ENCODE measurements at regions not wholly inside any gene's neighbourhood (a gene's known extent, or its start where the extent isn't known, plus 50 kb on each side); places are given as distances from the start of the nearest gene placed in this dataset.

GRCh38 chr19:30739394-30739793 is 367.2 kb downstream of the ZNF536 start:
- H3K9me3 Mint-ChIP-seq, result no peaks in the 10 kb centered on the region
- intact Hi-C loops (cut with micrococcal nuclease), result no loop called here

GRCh38 chr19:30738047-30738446 is 365.9 kb downstream of the ZNF536 start:
- no peaks in the 10 kb centered on the region for H3K27me3 Mint-ChIP-seq (ENCODE audit: insufficient read depth)
- DNase-seq (ENCODE audit: low spot score), result no peak
- no peaks in the 10 kb centered on the region for H3K9me3 Mint-ChIP-seq
- no peaks in the 10 kb centered on the region for H3K4me1 Mint-ChIP-seq (ENCODE audit: low read depth)
- H3K36me3 Mint-ChIP-seq (ENCODE audit: low read depth), result no peaks in the 10 kb centered on the region
- no peak overlapping the region for H3K4me3 Mint-ChIP-seq
- intact Hi-C loops (cut with micrococcal nuclease), result no loop called here
- no peak overlapping the region for H3K27ac Mint-ChIP-seq

More at GRCh38 chr19:30739394-30739793, 367.2 kb downstream of the ZNF536 start:
- H3K4me1 Mint-ChIP-seq (ENCODE audit: low read depth), result no peaks in the 10 kb centered on the region
- no peaks in the 10 kb centered on the region for H3K36me3 Mint-ChIP-seq (ENCODE audit: low read depth)
- no peak overlapping the region for H3K4me3 Mint-ChIP-seq
- H3K27ac Mint-ChIP-seq, result no peak overlapping the region
- DNase-seq (ENCODE audit: low spot score), result no peak
- H3K27me3 Mint-ChIP-seq (ENCODE audit: insufficient read depth), result no peaks in the 10 kb centered on the region

- no peak for DNase-seq (ENCODE audit: low spot score)
- H3K27me3 Mint-ChIP-seq (ENCODE audit: insufficient read depth), result no peaks in the 10 kb centered on the region
- H3K9me3 Mint-ChIP-seq, result no peaks in the 10 kb centered on the region
- intact Hi-C loops (cut with micrococcal nuclease), result no loop called here
- H3K27ac Mint-ChIP-seq, result no peak overlapping the region
- H3K4me1 Mint-ChIP-seq (ENCODE audit: low read depth), result no peaks in the 10 kb centered on the region
- no peak overlapping the region for H3K4me3 Mint-ChIP-seq
- H3K36me3 Mint-ChIP-seq (ENCODE audit: low read depth), result no peaks in the 10 kb centered on the region
These were observed 362.5 kb downstream of the ZNF536 start for GRCh38 chr19:30734669-30735068.

DNA sequence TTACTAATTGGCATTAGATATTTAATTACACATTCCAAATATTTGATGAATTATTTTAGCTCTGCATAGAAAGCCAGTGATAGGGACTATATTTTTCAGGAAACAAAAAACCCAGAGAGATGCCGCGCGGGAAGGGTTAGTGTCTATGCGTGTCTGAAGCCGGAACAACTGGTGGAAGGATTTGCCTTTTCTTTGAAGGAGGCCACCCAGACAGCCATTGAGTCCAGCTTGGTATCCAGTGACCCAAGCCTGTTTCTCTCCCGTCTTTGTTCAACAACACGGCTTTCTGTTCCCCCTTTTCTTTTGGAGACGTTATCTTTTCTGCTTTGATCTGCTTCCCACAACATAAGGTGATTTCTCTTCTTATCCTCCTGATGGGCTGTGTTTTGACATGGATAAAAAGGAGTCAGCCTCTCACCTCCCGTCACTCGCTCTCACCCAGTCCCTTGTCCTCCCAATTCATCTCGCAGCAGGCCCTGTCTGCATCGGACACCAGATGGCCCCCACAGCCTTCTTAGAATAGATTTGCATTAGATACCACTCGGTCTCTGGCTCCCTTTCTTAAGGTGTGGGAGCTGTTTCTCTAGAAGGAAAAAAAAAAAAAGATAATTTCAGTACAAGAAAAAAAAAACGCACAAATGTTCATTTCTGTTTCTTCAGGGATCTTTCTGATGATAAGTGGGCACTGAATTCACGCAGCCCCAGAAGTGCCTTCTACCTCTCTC is 361.8 kb downstream of the ZNF536 start:
- DNase-seq (ENCODE audit: low spot score), result no peak
- H3K27ac Mint-ChIP-seq, result no peak overlapping the region
- intact Hi-C loops (cut with micrococcal nuclease), result no loop called here
- H3K4me3 Mint-ChIP-seq, result no peak overlapping the region
- H3K9me3 Mint-ChIP-seq, result no peaks in the 10 kb centered on the region
- H3K4me1 Mint-ChIP-seq (ENCODE audit: low read depth), result no peaks in the 10 kb centered on the region
- no peaks in the 10 kb centered on the region for H3K36me3 Mint-ChIP-seq (ENCODE audit: low read depth)
- H3K27me3 Mint-ChIP-seq (ENCODE audit: insufficient read depth), result no peaks in the 10 kb centered on the region

DNA sequence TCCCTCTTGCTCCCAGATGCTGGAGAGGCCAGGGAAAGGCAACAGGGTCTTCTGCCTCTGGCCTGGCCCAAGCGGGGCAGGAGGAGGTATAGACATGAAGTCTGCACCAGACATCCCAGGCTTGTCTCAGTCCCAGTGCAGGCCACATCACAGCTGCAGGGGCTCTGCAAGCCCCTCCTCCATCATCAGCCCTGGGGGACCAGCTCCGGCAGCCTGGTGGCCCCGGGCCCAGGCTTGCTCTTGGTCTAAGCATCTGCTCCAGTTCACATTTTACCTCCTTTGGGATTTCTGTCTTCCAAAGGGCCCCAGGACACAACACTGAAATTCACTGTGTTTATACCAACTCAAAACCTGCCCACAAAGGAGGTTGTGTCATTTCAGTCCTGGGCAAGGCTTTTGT is 359.4 kb downstream of the ZNF536 start:
- Mint-ChIP-seq H3K9me3 (no peaks in the 10 kb centered on the region), H3K4me3 (no peak overlapping the region), H3K27ac (no peak overlapping the region), H3K4me1 (ENCODE audit: low read depth) (no peaks in the 10 kb centered on the region), H3K27me3 (ENCODE audit: insufficient read depth) (no peaks in the 10 kb centered on the region), H3K36me3 (ENCODE audit: low read depth) (no peaks in the 10 kb centered on the region)
- no peak for DNase-seq (ENCODE audit: low spot score)
- intact Hi-C loops (cut with micrococcal nuclease), result no loop called here

DNA sequence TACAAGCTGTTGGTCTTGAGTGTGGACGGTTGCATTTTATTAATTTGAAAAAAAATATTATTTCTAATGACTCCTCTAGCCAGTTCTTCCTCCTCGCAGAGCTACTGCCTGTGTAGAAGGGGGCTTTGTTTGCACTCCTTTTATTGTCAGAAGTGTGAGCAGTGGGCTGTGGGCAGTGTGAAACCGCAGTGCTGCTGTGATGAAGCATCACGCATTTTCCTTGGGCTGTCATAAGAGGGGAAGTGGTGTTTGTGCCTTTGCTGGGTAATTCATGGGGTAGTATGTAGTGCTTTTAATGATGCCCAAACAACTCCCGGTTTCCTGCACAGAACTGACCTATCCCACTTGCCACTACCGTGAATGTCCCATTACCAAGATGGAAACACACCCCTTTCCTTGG is 357.3 kb downstream of the ZNF536 start:
- no peak for DNase-seq (ENCODE audit: low spot score)
- Mint-ChIP-seq H3K36me3 (ENCODE audit: low read depth) (no peaks in the 10 kb centered on the region), H3K27ac (no peak overlapping the region), H3K4me1 (ENCODE audit: low read depth) (no peaks in the 10 kb centered on the region), H3K27me3 (ENCODE audit: insufficient read depth) (no peaks in the 10 kb centered on the region), H3K9me3 (no peaks in the 10 kb centered on the region), H3K4me3 (no peak overlapping the region)
- intact Hi-C loops (cut with micrococcal nuclease), result no loop called here

GRCh38 chr19:30722761-30723160 is 350.6 kb downstream of the ZNF536 start:
- no peak for DNase-seq (ENCODE audit: low spot score)
- no peak overlapping the region for H3K4me3 Mint-ChIP-seq
- H3K9me3 Mint-ChIP-seq, result no peaks in the 10 kb centered on the region
- no peaks in the 10 kb centered on the region for H3K36me3 Mint-ChIP-seq (ENCODE audit: low read depth)
- intact Hi-C loops (cut with micrococcal nuclease), result no loop called here
- H3K27ac Mint-ChIP-seq, result no peak overlapping the region
- peaks cover 13% of the 10 kb centered on the region for H3K27me3 Mint-ChIP-seq (ENCODE audit: insufficient read depth)
- H3K4me1 Mint-ChIP-seq (ENCODE audit: low read depth), result no peaks in the 10 kb centered on the region

GRCh38 chr19:30722186-30722585 is 350.0 kb downstream of the ZNF536 start:
- no peaks in the 10 kb centered on the region for H3K4me1 Mint-ChIP-seq (ENCODE audit: low read depth)
- H3K27me3 Mint-ChIP-seq (ENCODE audit: insufficient read depth), result peaks cover 13% of the 10 kb centered on the region
- intact Hi-C loops (cut with micrococcal nuclease), result no loop called here
- no peak overlapping the region for H3K4me3 Mint-ChIP-seq
- H3K27ac Mint-ChIP-seq, result no peak overlapping the region
- H3K36me3 Mint-ChIP-seq (ENCODE audit: low read depth), result no peaks in the 10 kb centered on the region
- DNase-seq (ENCODE audit: low spot score), result no peak
- H3K9me3 Mint-ChIP-seq, result no peaks in the 10 kb centered on the region

DNA sequence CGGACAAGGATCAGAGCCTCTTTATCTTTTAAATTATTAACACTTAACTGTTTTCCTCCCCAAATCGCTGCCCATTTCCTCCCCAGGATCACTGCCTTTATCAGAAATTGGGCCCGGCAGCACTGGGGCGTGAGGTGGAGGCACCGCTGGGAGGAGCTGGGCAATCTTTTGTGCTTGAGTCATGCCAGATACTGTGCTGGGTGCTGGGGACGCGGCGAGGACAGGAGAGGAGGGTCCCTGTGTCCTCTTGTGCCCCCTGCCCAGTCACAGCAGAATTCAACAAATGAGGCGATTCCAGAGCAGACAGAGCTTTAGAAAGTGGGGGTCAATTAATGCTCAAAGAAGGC is 347.8 kb downstream of the ZNF536 start:
- no peak for DNase-seq (ENCODE audit: low spot score)
- no peaks in the 10 kb centered on the region for H3K4me1 Mint-ChIP-seq (ENCODE audit: low read depth)

GRCh38 chr19:30719189-30719998 is 347.2 kb downstream of the ZNF536 start:
- intact Hi-C loops (cut with micrococcal nuclease), result no loop called here
- Mint-ChIP-seq H3K4me1 (ENCODE audit: low read depth) (no peaks in the 10 kb centered on the region), H3K27me3 (ENCODE audit: insufficient read depth) (peaks cover 13% of the 10 kb centered on the region), H3K4me3 (peak overlapping the region; percentile 70), H3K36me3 (ENCODE audit: low read depth) (no peaks in the 10 kb centered on the region), H3K9me3 (no peaks in the 10 kb centered on the region), H3K27ac (no peak overlapping the region)
- DNase-seq (ENCODE audit: low spot score), result peak; percentile 13

More for the DNA sequence above, 347.8 kb downstream of the ZNF536 start:
- Mint-ChIP-seq H3K27ac (no peak overlapping the region), H3K9me3 (no peaks in the 10 kb centered on the region), H3K4me3 (peak overlapping the region; percentile 53), H3K36me3 (ENCODE audit: low read depth) (no peaks in the 10 kb centered on the region), H3K27me3 (ENCODE audit: insufficient read depth) (peaks cover 13% of the 10 kb centered on the region)
- intact Hi-C loops (cut with micrococcal nuclease), result loop anchor here (2.0 kb wide), 1 partner anchor 51 kb away; no protein-coding TSS in a partner anchor

DNA sequence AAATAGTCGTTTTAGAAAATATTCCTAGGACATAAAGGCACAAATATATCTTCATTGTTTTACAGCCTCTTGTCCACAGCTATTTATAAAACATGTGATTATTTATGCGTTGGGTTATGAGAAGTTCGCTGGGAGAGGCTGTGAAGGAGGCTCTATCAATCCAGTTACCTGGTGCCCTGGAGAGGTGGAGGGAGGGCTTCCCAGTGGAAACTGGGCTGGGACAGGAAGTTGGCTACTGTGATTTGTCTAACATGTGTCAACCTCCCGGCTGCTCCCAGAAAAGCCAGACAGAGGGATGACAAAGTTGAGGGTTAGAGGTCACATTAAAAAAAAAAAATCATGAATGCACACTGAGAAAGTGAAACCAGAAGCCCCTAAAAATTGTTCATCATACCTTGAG is 346.5 kb downstream of the ZNF536 start:
- no peaks in the 10 kb centered on the region for H3K36me3 Mint-ChIP-seq (ENCODE audit: low read depth)
- no peak overlapping the region for H3K27ac Mint-ChIP-seq
- peaks cover 13% of the 10 kb centered on the region for H3K27me3 Mint-ChIP-seq (ENCODE audit: insufficient read depth)
- intact Hi-C loops (cut with micrococcal nuclease), result no loop called here
- H3K4me1 Mint-ChIP-seq (ENCODE audit: low read depth), result no peaks in the 10 kb centered on the region
- H3K4me3 Mint-ChIP-seq, result peak overlapping the region; percentile 70
- DNase-seq (ENCODE audit: low spot score), result no peak
- no peaks in the 10 kb centered on the region for H3K9me3 Mint-ChIP-seq

DNA sequence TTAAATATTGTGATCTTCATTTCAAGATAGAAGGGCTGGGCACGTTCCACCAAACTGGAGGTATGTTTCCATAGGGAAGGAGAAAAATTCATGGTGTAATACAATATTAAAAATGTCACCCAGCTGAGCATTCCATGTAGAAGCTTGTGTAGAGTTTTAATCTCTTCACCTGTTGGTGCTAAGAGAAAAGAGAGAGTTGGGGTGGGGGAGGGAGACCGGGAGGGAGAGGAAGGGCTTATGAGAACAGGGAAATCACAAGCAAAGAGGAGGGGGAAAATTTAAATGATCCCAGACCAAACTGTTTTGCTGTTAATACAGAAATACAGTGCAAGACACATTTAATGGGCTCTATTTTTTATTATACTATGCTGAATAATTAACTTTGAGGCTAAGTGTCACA is 345.8 kb downstream of the ZNF536 start:
- intact Hi-C loops (cut with micrococcal nuclease), result no loop called here
- Mint-ChIP-seq H3K4me3 (no peak overlapping the region), H3K4me1 (ENCODE audit: low read depth) (no peaks in the 10 kb centered on the region), H3K36me3 (ENCODE audit: low read depth) (no peaks in the 10 kb centered on the region), H3K27ac (no peak overlapping the region), H3K27me3 (ENCODE audit: insufficient read depth) (peaks cover 13% of the 10 kb centered on the region), H3K9me3 (no peaks in the 10 kb centered on the region)
- DNase-seq (ENCODE audit: low spot score), result no peak

GRCh38 chr19:30717381-30717780 is 345.2 kb downstream of the ZNF536 start:
- H3K27me3 Mint-ChIP-seq (ENCODE audit: insufficient read depth), result peaks cover 13% of the 10 kb centered on the region

More at GRCh38 chr19:30717381-30717780, 345.2 kb downstream of the ZNF536 start:
- Mint-ChIP-seq H3K4me1 (ENCODE audit: low read depth) (no peaks in the 10 kb centered on the region), H3K9me3 (no peaks in the 10 kb centered on the region), H3K27ac (no peak overlapping the region), H3K4me3 (no peak overlapping the region), H3K36me3 (ENCODE audit: low read depth) (no peaks in the 10 kb centered on the region)
- intact Hi-C loops (cut with micrococcal nuclease), result no loop called here
- DNase-seq (ENCODE audit: low spot score), result no peak

Measured in activated T-helper 1 cell treated with anti-CD3 and anti-CD28 coated beads, Interleukin-12 subunit alpha, Interleukin-12 subunit beta, Interleukin-2, Interleukin-4 antibody, amounts not matched to agents 30 ng/mL and 10 ng/mL and 1 ng/mL, durations not matched to agents 14 hours and 24 hours and 36 hours (primary cell).